ENCODE measurements at regions not wholly inside any gene's neighbourhood (a gene's known extent, or its start where the extent isn't known, plus 50 kb on each side); places are given as distances from the start of the nearest gene placed in this dataset.

DNA sequence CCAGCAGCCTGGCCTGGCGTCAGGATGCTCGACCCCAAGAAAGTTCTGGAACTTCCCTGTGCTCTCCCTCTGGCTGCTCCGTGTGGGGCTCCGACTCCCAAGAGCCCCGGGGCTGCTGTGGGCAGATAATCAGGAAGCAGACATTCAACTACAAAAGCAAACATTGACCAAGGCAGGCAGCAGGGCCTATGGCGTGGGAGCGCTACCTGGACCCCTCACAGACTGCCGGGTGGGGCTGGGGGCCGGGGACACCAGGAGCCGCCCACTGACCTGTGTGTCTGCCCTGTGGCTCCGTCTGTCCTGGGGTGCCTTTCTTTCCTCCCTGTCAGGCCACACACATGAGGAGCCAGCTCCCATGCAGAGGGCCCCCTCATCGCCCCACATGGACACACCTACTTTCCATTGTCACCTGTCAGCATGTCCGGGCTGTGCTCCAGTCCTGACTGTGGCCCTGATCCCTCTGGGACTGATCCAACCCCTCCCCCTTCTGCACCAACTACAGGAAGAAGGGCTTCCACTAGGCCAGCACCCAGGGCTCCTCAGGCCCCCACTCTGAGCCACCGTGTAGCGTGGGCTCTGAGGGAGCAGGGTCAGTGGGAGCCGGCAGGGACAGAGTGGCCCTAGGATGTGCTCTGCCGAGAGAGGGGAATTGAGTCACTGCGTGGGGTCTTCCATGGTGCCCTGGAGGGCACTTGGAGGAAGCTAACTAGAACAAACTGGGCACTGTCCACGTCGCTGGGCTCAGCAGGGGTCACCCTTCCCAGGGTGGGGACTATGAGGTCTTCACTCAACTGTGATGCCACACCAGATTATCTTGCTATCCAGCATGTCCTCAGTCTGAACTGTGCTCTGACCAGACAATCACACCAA lies 215.4 kb upstream of the C14orf180 start:
- no peak for DNase-seq (ENCODE audit: low read depth in 4 of 4, low spot score in 2 of 4)

DNA sequence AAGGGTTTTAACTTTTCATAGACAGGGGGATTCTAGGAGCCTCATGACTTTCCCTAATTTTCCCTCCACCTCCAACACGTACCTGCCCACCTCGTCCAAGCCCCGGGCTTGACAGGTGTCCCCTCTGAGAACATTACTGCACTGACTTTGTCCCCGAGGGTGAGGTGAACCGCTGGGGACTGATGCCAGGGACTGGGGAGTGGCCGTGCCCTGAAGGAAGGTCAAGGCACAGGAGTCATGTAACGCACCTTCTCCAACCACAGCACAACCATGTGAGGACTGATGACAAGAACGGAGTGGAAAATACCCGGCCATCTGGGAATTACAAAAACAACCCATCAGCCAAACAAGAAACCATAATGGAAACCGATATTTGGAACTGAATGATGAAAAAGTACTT lies 214.7 kb upstream of the C14orf180 start:
- DNase-seq (ENCODE audit: low read depth in 4 of 4, low spot score in 2 of 4), result no peak

GRCh38 chr14:104366931-104367865 lies 212.4 kb upstream of the C14orf180 start:
- DNase-seq (ENCODE audit: low read depth in 4 of 4, low spot score in 2 of 4), result no peak

DNA sequence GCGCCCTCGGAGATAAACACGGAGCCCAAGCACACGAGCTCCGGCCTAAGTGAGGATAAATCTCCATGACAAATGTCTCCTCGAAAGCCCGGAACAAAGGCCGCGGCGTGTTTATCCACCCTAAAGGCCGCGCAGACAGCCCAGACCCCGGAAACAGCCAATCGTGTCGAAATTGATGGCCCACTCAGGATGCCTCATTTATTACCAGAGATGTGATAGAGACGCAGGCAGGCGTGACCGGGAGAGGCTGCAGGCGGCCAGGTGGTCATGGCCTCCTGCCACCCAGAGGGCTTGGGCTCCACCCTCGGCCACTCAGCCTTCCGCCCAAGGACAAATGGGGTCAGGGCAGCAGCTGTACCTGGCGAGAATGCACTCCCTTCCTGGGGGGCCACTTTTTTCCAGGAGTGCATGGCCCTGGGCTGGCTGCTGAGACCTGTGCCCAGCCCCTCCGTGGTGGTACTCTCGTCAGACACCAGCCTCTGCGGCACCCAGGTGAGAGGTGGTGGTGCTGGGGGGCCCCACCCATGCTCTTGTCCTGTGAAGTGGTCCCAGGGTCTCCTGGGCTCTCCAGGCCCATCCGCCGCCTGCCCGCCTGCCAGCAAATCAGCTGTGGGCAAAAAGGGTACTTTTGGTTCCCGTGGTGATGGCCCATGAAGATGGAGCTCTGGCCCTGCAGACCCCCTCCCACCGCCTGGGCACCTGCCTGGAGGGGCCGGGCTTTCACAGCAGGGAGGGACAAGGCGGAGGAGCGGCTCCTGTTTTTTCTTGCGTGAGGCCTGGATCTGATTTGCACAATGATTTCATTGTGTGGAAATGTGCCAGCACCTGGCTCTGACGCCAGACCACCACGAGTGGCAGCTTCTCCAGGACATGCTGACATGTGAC lies 211.5 kb upstream of the C14orf180 start:
- no peak for DNase-seq (ENCODE audit: low read depth in 4 of 4, low spot score in 2 of 4)

- DNase-seq (ENCODE audit: low read depth in 4 of 4, low spot score in 2 of 4), result no peak
Measured at GRCh38 chr14:104368751-104369100, 210.8 kb upstream of the C14orf180 start.

- DNase-seq (ENCODE audit: low read depth in 4 of 4, low spot score in 2 of 4), result no peak
Measured at GRCh38 chr14:104369208-104369607, 210.4 kb upstream of the C14orf180 start.

DNA sequence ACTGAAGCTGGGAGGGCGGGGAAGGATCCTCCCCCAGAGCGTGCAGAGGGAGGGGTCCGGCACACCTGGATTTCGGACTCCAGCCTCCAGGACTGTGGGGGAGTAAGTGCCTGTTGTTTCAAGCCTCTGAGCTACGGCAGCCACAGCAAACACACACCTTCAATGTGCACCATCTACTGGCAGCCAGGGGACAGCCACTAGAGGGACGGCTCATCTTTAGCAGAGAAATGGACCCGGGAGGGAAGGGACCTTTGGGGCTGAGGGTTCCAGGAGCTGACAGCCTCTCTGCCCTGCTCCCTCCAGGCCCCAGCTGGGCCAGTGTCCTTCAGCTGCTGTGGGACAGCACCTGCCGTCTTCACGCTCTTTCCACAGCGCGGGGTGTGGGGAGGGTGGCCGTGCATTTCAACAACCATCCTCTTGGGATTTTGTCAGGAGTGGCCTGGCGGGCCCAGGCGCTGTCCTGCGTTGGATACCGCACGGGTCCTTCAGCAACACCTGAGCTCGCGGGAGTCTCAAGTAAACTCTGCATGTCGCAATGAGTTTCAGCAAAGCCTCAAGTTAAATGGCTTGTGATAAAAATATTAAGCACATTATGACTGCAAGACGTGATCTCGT lies 209.2 kb upstream of the C14orf180 start:
- DNase-seq (ENCODE audit: low read depth in 4 of 4, low spot score in 2 of 4), result no peak

GRCh38 chr14:104371031-104371430 lies 208.5 kb upstream of the C14orf180 start:
- DNase-seq (ENCODE audit: low read depth in 4 of 4, low spot score in 2 of 4), result no peak

DNA sequence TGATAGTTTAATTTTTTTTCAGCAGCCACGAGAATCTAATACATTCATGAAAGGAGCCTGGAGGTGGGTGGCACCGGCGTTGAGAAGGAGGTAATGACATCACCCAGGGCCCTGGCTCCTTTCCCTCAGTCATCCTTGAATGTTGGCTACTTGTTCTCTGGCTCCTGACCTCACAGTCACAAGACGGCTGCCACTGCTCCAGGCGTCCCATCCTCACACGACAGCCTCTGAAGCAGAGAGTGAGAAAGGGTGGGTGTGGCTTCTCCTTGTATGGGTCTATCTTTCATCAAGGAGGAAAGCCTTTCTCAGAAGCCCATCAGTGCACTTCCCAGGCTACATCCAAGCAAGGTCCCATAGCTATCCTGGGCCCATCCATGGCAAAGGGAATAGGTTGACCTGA lies 207.6 kb upstream of the C14orf180 start:
- no peak for DNase-seq (ENCODE audit: low read depth in 4 of 4, low spot score in 2 of 4)

- DNase-seq (ENCODE audit: low read depth in 4 of 4, low spot score in 2 of 4), result no peak
Measured at GRCh38 chr14:104372390-104373054, 207.0 kb upstream of the C14orf180 start.

- DNase-seq (ENCODE audit: low read depth in 4 of 4, low spot score in 2 of 4), result no peak
Measured at GRCh38 chr14:104373055-104373854, 206.3 kb upstream of the C14orf180 start.

- DNase-seq (ENCODE audit: low read depth in 4 of 4, low spot score in 2 of 4), result no peak
Measured at GRCh38 chr14:104373855-104374717, 205.5 kb upstream of the C14orf180 start.

- no peak for DNase-seq (ENCODE audit: low read depth in 4 of 4, low spot score in 2 of 4)
Measured at GRCh38 chr14:104374718-104375080, 204.9 kb upstream of the C14orf180 start.

GRCh38 chr14:104375551-104376201 lies 203.9 kb upstream of the C14orf180 start:
- no peak for DNase-seq (ENCODE audit: low read depth in 4 of 4, low spot score in 2 of 4)

GRCh38 chr14:104376202-104377140 lies 203.1 kb upstream of the C14orf180 start:
- DNase-seq (ENCODE audit: low read depth in 4 of 4, low spot score in 2 of 4), result no peak

GRCh38 chr14:104377256-104377655 lies 202.3 kb upstream of the C14orf180 start:
- DNase-seq (ENCODE audit: low read depth in 4 of 4, low spot score in 2 of 4), result no peak
